ENCODE measurements at regions not wholly inside any gene's neighbourhood (a gene's known extent, or its start where the extent isn't known, plus 50 kb on each side); places are given as distances from the start of the nearest gene placed in this dataset.

DNA sequence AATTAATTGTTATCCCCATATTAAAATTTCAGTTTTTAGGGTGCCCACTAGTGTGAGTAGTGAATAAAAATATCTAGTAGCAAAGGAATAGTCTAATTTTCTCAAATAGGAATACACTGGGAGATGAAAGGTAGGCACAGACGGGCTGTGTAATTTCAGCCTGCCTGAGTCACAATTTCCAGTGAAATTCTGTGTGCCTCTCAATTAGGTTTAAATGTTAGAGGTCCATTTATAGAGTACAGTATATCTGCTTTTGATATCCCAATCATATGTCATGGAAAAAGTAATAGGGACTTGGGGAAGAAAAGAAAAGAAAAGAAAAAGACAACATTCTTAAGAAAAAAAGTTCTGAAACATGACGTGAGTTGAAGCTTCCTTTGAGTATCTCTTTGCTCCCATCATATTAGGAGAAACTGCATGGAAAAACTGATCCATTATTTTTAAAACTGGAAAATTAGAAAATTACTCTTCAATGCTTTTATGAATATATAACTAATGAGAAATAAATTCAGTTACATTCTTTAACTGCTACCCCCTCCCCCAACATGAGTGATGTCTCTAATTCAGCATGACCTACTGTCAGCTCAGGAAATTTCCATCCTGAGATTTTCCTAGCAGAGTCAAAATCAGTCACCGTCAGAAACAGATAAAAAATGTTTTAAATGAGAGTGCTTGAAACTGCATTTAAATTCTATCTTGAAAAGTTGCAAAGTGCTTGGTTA, 473.8 kb upstream of the HSF2 start:
- H3K27ac ChIP-seq, result no peak overlapping the region
- no peak for DNase-seq (ENCODE audit: low spot score)
- TF ChIP-seq, protein P1, sequence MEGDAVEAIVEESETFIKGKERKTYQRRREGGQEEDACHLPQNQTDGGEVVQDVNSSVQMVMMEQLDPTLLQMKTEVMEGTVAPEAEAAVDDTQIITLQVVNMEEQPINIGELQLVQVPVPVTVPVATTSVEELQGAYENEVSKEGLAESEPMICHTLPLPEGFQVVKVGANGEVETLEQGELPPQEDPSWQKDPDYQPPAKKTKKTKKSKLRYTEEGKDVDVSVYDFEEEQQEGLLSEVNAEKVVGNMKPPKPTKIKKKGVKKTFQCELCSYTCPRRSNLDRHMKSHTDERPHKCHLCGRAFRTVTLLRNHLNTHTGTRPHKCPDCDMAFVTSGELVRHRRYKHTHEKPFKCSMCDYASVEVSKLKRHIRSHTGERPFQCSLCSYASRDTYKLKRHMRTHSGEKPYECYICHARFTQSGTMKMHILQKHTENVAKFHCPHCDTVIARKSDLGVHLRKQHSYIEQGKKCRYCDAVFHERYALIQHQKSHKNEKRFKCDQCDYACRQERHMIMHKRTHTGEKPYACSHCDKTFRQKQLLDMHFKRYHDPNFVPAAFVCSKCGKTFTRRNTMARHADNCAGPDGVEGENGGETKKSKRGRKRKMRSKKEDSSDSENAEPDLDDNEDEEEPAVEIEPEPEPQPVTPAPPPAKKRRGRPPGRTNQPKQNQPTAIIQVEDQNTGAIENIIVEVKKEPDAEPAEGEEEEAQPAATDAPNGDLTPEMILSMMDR (conservative IDR thresholded peaks at IDR 0.05; ENCODE audit: low read depth), result no peak
- ChIA-PET CTCF (no interaction called here), POLR2A (ENCODE audit: low non-redundant PET) (no interaction called here)

DNA sequence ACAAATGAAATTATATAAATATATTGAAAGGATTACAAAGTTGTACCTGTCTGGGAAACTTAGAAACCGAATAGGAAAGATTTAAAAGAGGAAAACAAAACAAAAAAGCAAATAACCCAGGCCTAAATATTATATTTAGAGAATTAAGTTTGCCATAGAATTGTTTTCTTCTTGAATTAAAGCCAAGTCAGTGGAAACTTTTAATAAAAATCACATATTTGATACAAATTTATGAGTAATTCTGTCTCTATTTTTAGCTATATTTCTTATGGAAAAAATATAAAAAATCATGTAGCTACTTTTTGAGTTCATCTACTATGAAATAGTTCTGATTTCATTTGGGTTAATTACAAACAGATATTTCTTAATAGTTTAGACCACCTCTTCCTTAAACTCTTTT, 470.2 kb upstream of the HSF2 start:
- no peak for DNase-seq (ENCODE audit: low spot score)
- POLR2A ChIA-PET (ENCODE audit: low non-redundant PET), result no interaction called here
- CTCF ChIA-PET, result interaction anchor here (0.6 kb wide), 1 partner anchor 1370 kb away, joined by 5 read pairs; no protein-coding TSS in a partner anchor
- no peak overlapping the region for H3K27ac ChIP-seq
- TF ChIP-seq, protein P1 (conservative IDR thresholded peaks at IDR 0.05; ENCODE audit: low read depth), result no peak

DNA sequence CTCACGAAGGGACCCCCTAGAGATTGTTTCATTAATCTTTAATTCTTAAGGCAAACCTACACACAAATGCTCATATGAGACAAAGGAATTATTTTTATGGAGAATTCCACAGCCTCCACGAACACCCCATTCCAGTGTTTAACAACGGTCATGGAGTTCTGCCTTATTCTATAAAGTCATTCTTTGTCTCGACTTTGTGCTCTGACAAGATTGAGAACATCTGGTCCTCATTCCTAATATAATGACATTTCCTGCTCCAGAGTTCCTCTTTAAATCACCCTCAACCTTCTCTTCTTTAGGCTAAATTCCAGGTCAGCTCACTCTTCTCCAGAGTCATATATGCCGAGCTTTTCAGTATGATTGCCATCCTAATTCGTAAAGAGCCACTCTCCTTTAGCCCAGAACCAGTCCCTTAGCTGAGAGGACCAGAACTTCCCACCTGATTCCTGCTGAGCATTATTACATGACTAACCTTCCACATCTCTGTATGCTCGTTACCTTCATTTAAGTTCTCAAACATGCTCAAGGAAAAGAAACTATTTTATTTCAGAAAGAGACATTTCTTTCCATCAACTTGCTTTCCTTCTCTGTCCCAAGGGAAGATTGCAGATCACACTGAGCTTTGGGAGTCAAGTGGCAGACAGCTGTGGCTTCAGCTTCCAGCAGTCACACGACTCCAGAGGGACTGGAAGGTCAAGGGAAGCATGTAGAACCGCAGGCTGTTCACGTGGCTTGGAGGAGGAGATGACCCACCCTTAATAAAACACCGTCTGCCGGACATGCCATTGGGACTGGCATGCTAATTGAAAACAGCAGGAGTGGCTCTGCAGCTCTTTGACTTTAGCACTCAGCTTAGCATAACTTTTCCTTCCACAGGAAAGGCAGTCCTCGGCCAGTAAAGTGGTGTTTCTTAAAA, 467.1 kb upstream of the HSF2 start:
- CTCF ChIA-PET, result interaction anchor here (0.6 kb wide), 2 partner anchors 65 to 66 kb away, joined by 3 read pairs; no protein-coding TSS in a partner anchor

DNA sequence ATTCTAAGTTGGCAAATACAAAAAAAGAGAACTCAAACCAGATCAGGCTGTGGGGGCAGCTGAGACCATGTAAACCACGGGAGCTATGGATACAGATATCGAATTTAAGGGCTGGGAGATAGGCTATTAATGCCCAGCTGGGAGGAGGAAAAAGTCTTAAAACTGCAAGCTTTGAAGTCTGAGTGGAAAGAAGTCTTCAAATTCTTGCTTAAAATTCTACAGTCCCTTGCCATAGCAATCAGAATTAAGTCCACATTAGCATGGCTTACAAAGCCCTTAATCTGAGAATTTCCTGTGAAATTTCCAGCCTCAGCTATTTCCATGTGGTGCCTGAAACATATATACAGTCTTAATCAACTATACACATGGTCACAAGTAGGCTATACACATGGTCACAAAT, 465.0 kb upstream of the HSF2 start:
- ChIA-PET POLR2A (ENCODE audit: low non-redundant PET) (no interaction called here), CTCF (no interaction called here)
- no peak for DNase-seq (ENCODE audit: low spot score)
- H3K27ac ChIP-seq, result no peak overlapping the region
- TF ChIP-seq, protein P1 (conservative IDR thresholded peaks at IDR 0.05; ENCODE audit: low read depth), result no peak

More for the DNA sequence above, 467.1 kb upstream of the HSF2 start:
- TF ChIP-seq, protein P1 (conservative IDR thresholded peaks at IDR 0.05; ENCODE audit: low read depth), result no peak
- POLR2A ChIA-PET (ENCODE audit: low non-redundant PET), result no interaction called here
- DNase-seq (ENCODE audit: low spot score), result no peak
- no peak overlapping the region for H3K27ac ChIP-seq

DNA sequence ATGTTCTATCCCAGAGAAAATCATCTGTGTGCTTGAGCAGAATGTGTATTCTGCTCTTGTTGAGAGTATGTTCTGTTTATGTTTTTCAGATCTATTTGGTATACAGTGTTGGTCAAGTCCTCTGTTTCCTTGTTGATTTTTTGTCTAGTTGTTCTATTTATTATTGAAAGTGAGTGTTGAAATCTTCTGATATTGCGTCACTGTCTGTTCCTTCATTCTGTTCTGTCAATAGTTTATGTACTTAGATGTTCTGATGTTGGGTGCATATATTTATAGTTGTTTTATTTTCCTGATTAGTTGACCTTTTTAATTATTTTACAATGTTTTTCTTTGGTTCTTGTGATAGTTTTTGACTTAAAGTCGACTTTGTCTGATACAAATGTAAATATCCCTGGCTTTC, 458.7 kb upstream of the HSF2 start:
- TF ChIP-seq, protein P1 (conservative IDR thresholded peaks at IDR 0.05; ENCODE audit: low read depth), result no peak
- no peak overlapping the region for H3K27ac ChIP-seq
- DNase-seq (ENCODE audit: low spot score), result no peak
- POLR2A ChIA-PET (ENCODE audit: low non-redundant PET), result no interaction called here
- CTCF ChIA-PET, result no interaction called here

DNA sequence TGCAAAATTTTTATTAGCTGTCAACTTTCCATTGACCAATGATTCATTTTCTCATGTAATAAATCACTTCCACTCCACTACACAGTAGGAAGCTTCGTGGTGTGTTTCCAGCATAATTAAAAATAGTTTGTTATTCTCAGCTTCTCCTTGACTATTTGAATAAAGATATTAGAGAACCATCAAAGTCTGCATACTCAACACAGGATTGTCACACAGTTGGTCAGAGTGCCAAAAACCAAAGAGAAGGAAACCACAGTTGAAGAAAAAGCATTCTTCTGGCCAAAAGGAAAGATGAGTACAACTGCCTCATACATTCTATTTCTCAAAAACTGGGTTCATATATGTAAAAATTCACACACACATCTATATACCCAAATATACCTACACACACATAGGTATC, 455.1 kb upstream of the HSF2 start:
- TF ChIP-seq, protein P1 (conservative IDR thresholded peaks at IDR 0.05; ENCODE audit: low read depth), result no peak
- ChIA-PET CTCF (no interaction called here), POLR2A (ENCODE audit: low non-redundant PET) (no interaction called here)
- no peak overlapping the region for H3K27ac ChIP-seq
- no peak for DNase-seq (ENCODE audit: low spot score)

Measured in RWPE1 (cell line).